ENCODE measurements at regions not wholly inside any gene's neighbourhood (a gene's known extent, or its start where the extent isn't known, plus 50 kb on each side); places are given as distances from the start of the nearest gene placed in this dataset.
"Not testable (repeated sequence)": the region's sequence is repeated elsewhere in the genome, so short reads cannot be mapped to it uniquely, and the experiment has no call there.

DNA sequence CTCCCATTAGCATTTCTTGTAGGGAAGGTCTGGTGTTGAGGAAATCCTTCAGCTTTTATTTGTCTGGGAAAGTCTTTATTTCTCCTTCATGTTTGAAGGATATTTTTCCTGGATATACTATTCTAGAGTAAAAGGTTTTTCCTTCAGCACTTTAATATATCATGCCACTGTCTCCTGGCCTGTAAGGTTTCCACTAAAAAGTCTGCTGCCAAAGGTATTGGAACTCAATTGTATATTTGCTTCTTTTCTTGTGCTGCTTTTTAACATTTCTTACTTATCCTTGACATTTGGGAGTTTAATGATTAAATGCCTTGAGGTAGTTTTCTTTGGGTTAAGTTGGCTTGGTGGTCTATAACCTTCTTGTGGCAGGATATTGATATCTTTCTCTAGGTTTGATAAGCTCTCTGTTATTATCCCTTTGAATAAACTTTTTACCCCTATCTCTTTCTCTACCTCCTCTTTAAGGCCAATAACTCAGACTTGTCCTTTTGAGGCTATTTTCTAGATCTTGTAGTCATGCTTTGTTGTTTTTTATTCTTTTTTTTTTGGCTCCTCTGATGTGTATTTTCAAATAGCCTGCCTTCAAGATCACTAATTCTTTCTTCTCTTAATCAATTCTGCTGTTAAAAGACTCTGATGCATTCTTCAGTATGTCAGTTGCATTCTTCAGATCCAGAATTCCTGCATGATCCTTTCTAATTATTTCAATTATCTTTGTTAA lies 225.0 kb upstream of the ZNF217 start:
- no peak for DNase-seq (ENCODE audit: low spot score)

- not testable (repeated sequence) for DNase-seq (ENCODE audit: low spot score)
These were observed 223.9 kb upstream of the ZNF217 start for GRCh38 chr20:53817513-53817912.

DNA sequence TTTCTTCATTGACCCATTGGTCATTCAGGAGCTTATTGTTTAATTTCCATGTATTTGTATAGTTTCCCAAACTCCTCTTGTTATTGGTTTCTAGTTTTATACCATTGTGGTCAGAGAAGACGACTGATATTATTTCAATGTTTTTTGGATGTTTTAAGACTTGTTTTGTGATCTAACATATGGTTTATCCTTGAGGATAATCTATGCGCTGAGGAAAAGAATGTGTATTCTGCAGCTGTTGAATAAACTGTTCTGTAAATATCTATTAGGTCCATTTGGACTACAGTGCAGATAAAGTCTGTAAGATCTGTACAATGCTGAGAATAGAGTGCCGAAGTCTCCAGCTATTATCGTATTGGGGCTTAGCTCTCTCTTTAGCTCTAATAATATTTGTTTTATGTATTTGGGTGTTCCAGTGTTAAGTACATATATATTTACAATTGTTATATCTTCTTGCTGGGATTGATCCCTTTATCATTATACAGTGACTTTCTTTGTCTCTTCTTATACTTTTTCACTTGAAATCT lies 223.3 kb upstream of the ZNF217 start:
- DNase-seq (ENCODE audit: low spot score): no peak

GRCh38 chr20:53815509-53815908 lies 221.9 kb upstream of the ZNF217 start:
- no peak for DNase-seq (ENCODE audit: low spot score)

- no peak for DNase-seq (ENCODE audit: low spot score)
These were observed 220.4 kb upstream of the ZNF217 start for GRCh38 chr20:53814060-53814459.

DNA sequence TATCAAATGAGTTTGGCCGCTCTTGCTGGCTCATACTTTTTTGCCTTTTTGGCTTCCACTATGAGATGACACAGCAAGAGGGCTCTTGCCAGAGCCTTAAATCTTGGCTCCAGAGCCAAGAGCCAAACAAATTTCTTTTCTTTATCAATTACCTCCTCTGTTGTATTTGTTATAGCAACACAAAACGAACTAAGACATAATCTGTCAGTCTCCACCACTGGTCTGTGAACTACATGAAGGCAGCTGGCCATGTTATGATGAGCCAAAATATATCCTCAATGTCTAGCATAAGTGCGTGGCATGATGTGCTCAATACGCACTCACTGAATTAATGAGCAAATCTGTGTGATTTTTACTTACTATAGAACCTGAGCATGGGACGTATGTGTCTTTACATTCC lies 220.0 kb upstream of the ZNF217 start:
- DNase-seq (ENCODE audit: low spot score): no peak

DNA sequence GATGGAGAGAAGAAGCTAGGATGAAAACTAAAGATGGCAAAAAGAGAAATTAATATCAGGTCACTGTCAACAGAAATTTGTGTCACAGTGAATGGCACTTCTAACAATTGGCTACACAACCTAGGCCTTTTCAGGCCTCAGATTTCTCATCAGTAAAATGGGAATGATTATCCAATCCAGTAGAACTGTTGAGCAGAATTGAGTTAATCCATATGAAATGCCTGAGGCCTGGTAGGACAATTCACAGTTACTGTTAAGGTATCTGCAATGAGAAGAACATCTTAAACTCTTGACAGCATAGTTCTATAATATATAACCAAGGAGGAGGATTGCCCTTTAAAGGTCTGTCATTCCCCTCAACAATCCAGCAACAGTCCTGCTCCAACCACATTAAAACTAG lies 217.9 kb upstream of the ZNF217 start:
- no peak for DNase-seq (ENCODE audit: low spot score)

DNA sequence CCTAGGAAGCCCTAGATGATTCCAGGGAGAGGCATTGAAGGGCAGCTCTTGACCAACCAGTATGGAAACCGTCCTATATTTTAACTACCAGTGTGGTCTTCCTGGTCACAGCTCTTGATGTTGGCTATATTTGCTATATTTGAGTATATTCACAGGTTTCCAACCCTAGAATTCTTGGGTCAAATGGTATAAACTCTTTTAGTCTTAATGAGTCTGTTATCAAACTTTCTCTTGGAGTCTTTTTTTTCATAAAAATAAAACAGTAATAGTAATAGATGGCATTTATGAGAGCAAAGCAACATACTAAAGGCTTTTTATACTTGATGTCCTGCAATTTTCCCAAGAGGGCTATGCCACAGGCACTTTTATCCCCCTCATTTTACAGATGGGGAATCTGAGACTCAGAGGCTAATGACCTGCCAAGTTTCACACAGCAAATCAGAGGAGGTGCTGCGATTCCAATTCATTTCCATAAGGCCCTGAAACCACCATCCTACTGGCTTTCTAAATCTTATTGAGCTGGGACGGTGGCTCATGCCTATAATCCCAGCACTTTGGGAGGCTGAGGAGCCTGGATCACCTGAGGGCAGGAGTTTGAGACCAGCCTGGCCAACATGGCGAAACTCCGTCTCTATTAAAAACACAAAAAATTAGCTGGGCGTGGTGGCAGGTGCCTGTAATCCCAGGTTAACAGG lies 217.2 kb upstream of the ZNF217 start:
- DNase-seq (ENCODE audit: low spot score): no peak

DNA sequence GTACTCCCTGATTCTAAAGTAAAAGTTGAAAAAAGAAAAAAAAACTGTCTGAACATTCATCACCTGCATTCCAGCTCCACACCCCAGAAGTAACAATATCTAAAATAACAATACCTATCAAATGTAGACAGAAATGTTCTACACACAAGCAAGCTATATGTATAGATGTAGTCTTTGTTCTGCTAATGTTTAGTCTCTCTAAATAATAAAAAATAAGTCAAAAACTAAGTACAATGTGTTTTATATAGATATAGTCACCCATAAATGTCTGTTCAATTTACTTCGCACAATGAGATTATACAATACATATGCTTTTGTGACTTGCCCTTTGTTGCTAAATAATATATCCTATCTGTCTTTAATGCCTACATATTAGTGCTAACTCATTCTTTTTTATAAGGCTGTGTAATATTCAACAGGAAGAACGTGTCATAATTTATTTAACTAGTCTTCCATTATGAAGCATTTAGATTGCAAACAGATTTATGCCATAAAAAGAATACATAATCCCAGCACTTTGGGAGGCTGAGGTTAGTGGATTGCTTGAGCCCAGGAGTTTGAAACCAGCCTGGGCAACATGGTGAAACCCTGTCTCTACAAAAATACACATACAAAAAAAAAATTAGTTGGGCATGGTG lies 216.2 kb upstream of the ZNF217 start:
- DNase-seq (ENCODE audit: low spot score): no peak

- DNase-seq (ENCODE audit: low spot score): no peak
These were observed 215.6 kb upstream of the ZNF217 start for GRCh38 chr20:53809217-53809616.

DNA sequence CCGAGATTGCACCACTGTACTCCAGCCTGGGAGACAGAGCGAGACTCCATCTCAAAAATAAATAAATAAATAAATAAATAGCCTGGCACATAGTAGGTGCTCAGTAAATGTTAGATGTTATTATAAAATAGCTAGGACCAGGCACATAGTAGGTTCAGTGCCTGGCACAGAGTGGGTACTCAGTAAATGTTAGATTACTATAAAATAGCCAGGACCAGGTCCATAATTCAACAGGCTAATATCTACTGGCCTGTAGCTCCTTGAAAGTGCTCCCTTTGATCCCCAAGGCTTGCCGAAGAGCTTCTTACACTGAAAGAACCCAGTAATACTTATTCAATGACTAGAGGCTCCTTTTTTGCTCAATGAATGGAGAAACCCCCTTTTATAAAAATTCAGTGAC lies 215.1 kb upstream of the ZNF217 start:
- no peak for DNase-seq (ENCODE audit: low spot score)

- DNase-seq (ENCODE audit: low spot score): not testable (repeated sequence)
These were observed 214.7 kb upstream of the ZNF217 start for GRCh38 chr20:53808302-53808701.

DNA sequence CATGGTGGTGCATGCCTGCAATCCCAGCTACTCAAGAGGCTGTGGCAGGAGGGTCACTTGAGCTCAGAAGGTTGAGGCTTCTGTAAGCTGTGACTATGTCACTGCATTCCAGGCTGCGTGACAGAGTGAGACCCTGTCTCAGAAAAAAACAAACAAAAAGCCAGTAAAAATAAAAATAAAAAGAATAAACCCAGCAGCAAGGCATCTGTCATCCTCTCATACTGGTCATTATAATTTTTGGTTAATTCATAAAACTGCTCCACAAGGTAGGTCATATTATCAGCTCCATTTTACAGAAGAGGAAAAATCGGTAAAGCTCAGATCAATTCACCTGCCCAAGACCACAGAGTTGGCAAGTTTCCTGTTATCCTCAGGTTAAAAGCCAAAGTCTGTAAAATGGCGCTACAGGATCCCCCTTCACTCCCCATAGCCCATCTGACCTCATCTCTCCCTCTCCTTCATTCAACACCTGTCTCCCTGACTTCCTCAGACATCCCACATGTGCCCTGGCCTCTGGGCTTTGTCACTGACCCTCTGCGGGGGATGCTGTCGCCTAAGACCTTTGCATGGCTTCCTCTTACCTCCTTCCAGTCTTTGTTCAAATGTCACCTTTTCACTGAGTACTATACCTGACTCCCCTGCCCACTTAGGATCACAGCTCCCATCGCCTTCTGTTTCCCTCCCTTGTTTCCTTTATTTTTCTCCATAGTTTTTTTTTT lies 213.2 kb upstream of the ZNF217 start:
- DNase-seq (ENCODE audit: low spot score): no peak

DNA sequence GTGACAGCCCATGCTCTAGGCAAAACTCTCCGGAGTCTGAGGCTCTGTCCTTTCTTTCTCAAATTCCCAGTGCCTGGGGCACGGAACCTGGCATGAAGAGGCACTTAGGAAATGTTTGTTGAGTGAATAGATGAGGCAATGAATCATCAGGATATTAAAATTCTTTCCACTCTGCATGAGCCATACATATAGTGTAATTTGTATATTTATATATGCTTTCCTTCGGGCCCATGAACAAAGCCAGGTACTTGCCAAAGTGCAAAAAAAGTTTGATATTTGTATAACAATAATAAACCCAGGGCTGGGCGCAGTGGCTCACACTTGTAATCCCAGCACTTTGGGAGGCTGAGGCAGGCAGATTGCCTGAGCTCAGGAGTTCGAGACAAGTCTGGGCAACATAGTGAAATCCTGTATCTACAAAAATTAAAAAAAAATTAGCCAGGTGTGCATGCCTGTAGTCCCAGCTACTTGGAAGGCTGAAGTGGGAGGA lies 212.3 kb upstream of the ZNF217 start:
- DNase-seq (ENCODE audit: low spot score): no peak

DNA sequence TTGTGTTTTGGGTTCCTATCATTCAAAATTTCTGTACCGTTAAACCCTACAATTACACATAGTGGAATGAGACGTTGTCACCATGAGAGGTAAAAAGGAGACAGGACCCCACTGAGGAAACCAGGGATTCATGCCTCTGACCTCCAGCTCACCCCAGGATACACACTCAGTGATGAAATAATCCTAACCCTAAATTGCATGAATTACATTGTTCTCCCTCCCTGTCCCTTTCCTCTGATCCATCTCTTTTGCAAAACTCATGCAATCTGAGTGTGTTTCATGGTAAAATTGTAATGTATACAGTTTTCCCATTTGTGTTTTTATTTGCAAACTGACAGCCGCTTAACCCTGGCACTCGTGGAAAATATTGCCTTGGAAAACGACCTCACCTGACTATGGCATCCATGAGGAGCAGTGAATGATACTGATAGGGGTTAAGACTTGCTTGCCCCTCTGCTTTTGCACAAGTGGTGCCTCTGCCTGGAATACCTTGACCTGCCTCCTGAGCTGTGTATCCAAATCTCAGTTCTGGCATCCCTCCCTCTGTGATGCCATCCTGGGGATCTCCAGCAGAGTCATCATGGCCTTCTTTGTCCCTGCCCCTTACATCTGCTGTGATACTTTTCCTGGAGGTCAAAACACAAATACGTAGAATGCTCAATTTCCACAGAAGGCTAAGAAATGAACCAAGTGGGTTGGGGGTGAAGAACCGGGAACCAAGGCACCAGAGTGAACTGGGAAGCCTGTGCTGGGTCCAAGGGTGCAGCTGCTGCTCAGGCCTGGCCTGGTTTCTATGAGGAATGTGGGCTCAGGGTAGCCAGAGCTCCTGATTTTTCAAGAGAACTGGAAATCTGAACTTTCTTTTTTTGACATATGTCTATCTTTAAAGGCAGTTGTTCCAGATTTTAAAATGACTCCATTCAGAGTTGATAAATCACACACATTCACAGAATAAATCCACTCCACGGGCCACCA lies 211.6 kb upstream of the ZNF217 start:
- DNase-seq (ENCODE audit: low spot score): no peak

DNA sequence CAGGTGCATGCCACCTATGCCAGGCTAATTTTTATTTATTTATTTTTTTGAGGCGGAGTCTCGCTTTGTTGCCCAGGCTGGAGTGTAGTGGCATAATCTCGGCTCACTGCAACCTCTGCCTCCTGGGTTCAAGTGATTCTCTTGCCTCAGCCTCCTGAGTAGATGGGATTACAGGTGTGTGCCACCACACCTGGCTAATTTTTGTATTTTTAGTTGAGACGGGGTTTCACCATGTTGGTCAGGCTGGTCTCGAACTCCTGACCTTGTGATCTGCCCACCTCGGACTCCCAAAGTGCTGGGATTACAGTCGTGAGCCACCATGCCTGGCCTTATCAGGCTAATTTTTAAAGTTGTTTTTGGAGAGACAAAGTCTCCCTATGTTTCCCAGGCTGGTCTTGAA lies 210.7 kb upstream of the ZNF217 start:
- DNase-seq (ENCODE audit: low spot score): not testable (repeated sequence)

- DNase-seq (ENCODE audit: low spot score): no peak
These were observed 210.0 kb upstream of the ZNF217 start for GRCh38 chr20:53803492-53804155.

- no peak for DNase-seq (ENCODE audit: low spot score)
These were observed 208.2 kb upstream of the ZNF217 start for GRCh38 chr20:53801609-53802370.

DNA sequence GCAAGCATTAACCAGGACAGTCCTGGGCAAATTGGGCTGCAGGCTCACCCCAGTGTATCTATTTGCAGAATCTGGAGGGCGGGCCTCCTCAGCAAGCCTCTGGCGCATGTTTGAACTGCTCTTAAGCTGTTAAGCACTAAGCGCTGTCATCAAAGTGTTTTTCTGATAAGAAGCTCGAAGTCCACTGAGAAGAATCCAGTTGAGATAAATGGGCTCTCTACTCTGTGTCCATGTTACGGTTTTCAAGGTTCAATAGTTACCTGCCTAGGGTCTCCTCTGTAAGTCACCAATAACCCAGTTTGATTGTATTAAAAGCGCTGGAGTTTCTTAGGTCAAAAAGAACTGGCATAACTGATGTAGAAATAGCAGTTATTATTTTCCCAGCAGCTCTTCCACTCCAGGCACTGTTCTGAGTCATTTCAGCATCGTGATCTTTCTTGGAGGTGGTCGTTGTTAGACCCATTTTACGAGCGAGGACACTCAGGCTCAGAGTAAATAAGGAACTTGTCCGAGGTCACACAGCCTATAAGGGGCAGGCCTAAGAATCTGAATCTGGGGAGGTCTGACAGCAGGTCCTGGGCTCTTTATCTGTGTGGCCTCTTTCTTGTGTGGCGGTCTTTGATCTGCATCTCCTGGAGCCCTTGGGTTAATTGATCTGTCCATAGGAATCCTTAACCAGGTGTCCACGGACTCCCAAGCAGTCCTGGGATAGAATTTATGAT lies 207.4 kb upstream of the ZNF217 start:
- no peak for DNase-seq (ENCODE audit: low spot score)

All from CD4-positive, alpha-beta T cell treated with Interleukin-2 at 100 ng/mL for 4 hours (primary cell).